Psoas muscle (tissue), 7 donors: ENCODE measurements at regions not wholly inside any gene's neighbourhood (a gene's known extent, or its start where the extent isn't known, plus 50 kb on each side); places are given as distances from the start of the nearest gene placed in this dataset.

Experiments used
- ATAC-seq, 4 donors: fragments of 200-7000 bp; cut with Tn5 transposase; one replicate each; pipeline ENCODE4 v1.9.1; 2020; ENCODE audit warnings: moderate library complexity in 3 of 4, mild to moderate bottlenecking in 2 of 4
- DNase-seq, 2 donors: peaks; one replicate each; pipeline ENCODE4 v3.0.0-alpha.2; 2020
- H3K27ac ChIP-seq: fragments of 200-600 bp; one replicate; pipeline ENCODE4 v1.8.0; 2022
- H3K27me3 ChIP-seq, 3 donors: fragments of 200-600 bp in 1 of 3; one replicate each; pipeline versions ENCODE4 v1.6.1 to v1.8.0; 2013 to 2022; ENCODE audit warnings: low read length in 2 of 3, mild to moderate bottlenecking in 2 of 3, moderate library complexity in 1 of 3; ENCODE audit not compliant: insufficient read depth in 3 of 3
- H3K36me3 ChIP-seq, 2 donors: fragments of 200-600 bp in 1 of 2; one replicate each; pipeline versions ENCODE4 v1.6.1 to v1.8.0; 2013 to 2022; ENCODE audit warnings: low read depth in 1 of 2, mild to moderate bottlenecking in 1 of 2, moderate library complexity in 1 of 2; ENCODE audit not compliant: insufficient read depth in 1 of 2
- H3K4me1 ChIP-seq: fragments of 200-600 bp; one replicate; pipeline ENCODE4 v1.8.0; 2022
- H3K4me3 ChIP-seq: fragments of 200-600 bp; one replicate; pipeline ENCODE4 v1.8.0; 2022; ENCODE audit warnings: mild to moderate bottlenecking
- H3K9me3 ChIP-seq: fragments of 200-600 bp; one replicate; pipeline ENCODE4 v1.8.0; 2022
- WGBS, 3 donors: extraction: QIAGEN DNeasy Blood & Tissue Kit; methylation state at CpG; one replicate each; pipeline versions ENCODE4 v1.1.6 to v1.1.7; 2013; 5-methylcytosine and 5-hydroxymethylcytosine counted together
- intact Hi-C, 2 donors: fragments of 100-400 bp; cut with DNase I; formaldehyde crosslinking; loops; one replicate each; pipeline versions ENCODE4 v1.11.0 to v1.14.2; 2022
- TF ChIP-seq, protein P1 (sequence below): fragments of 200-600 bp; IDR thresholded peaks from one replicate; pipeline ENCODE4 v1.8.0; 2022; ENCODE audit warnings: antibody characterized with exemption
- donor health status: healthy with polysubstance abuse.
- donor health status: DM: no; HTN: no; CAD: no; lungs with moderate emphysema.
- donor health status: Bipolar disorder and iron deficiency.
- donor health status: healthy.
- donor health status: DM: yes; HTN: yes; CAD: no.
- donor health status: DM: no; HTN: no; CAD: no.
- donor health status: DM: yes; HTN: yes; CAD: no.

DNA sequence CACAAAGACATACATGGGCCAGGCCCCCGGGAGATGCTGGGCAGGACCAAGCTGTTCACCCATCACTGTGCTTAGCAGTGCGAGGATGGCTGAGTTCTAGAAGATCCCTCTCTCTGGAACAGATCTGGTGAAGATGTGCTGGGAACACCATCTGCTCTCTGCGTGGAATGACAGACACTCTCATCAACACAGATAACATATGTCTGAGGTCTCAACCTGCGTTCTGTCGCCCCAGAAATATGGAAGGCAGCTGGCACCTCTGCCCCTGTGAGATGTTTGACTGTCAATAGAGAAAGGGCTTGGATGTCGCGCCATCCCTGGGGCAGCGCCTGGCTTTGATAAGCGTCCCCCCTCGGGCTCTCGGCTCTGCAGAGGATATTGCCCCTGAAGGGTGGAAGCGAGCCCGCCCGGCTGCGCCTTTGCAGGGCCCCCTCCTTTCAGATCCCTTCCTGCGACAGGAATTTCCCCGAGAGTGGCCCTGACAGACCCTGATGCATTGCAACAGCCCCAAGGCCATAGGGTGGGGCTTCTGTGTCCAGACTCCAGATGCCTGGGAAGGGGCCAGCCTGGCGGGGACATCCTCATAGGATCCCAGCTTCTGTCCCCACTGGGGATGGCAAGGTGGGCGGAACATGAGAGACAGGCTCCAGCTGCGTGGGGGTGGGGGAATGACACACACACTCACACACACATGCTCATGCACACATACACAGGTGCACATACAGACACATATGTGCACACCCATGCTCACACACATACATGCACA lies 86.9 kb upstream of the ZNF469 start:
- Histone ChIP-seq H3K36me3 (no peaks in the 10 kb centered on the region), H3K4me1 (no peaks in the 10 kb centered on the region), H3K9me3 (no peaks in the 10 kb centered on the region), H3K27me3 (peaks cover 0 to 26% (median 2%) of the 10 kb centered on the region in 3 donors), H3K4me3 (no peak overlapping the region), H3K27ac (no peak overlapping the region)
- WGBS, 3 donors: 59 to 72% (median 70%) methylated on average over 20 of the region's 20 CpGs
- intact Hi-C loops: no loop called here
- TF ChIP-seq, protein P1, sequence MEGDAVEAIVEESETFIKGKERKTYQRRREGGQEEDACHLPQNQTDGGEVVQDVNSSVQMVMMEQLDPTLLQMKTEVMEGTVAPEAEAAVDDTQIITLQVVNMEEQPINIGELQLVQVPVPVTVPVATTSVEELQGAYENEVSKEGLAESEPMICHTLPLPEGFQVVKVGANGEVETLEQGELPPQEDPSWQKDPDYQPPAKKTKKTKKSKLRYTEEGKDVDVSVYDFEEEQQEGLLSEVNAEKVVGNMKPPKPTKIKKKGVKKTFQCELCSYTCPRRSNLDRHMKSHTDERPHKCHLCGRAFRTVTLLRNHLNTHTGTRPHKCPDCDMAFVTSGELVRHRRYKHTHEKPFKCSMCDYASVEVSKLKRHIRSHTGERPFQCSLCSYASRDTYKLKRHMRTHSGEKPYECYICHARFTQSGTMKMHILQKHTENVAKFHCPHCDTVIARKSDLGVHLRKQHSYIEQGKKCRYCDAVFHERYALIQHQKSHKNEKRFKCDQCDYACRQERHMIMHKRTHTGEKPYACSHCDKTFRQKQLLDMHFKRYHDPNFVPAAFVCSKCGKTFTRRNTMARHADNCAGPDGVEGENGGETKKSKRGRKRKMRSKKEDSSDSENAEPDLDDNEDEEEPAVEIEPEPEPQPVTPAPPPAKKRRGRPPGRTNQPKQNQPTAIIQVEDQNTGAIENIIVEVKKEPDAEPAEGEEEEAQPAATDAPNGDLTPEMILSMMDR: no peak
- no peak for ATAC-seq
- DNase-seq: peak in 1 of 2 donors; percentile 38

- WGBS, 3 donors: 57 to 66% (median 60%) methylated on average over 19 of the region's 19 CpGs
Measured at GRCh38 chr16:88296437-88297177, 86.2 kb upstream of the ZNF469 start.

GRCh38 chr16:88297178-88297720 lies 85.5 kb upstream of the ZNF469 start:
- DNase-seq (peak in 1 of 2 donors; percentile 28), ATAC-seq (no peak)
- Histone ChIP-seq H3K36me3 (no peaks in the 10 kb centered on the region), H3K4me1 (no peaks in the 10 kb centered on the region), H3K9me3 (no peaks in the 10 kb centered on the region), H3K27me3 (peaks cover 0 to 22% (median 2%) of the 10 kb centered on the region in 3 donors), H3K27ac (no peak overlapping the region), H3K4me3 (no peak overlapping the region)
- 85 to 88% (median 87%) methylated on average over 22 of the region's 22 CpGs for WGBS, 3 donors
- TF ChIP-seq, protein P1: no peak
- intact Hi-C loops: no loop called here

More at GRCh38 chr16:88296437-88297177, 86.2 kb upstream of the ZNF469 start:
- TF ChIP-seq, protein P1: no peak
- Histone ChIP-seq H3K27ac (no peak overlapping the region), H3K4me3 (no peak overlapping the region), H3K27me3 (peaks cover 0 to 27% (median 2%) of the 10 kb centered on the region in 3 donors), H3K4me1 (no peaks in the 10 kb centered on the region), H3K36me3 (no peaks in the 10 kb centered on the region), H3K9me3 (no peaks in the 10 kb centered on the region)
- DNase-seq: peak in 1 of 2 donors; percentile 27
- peak in 1 of 4 donors; percentile 17 for ATAC-seq
- intact Hi-C loops: no loop called here

GRCh38 chr16:88298181-88298832 lies 84.5 kb upstream of the ZNF469 start:
- Histone ChIP-seq H3K9me3 (no peaks in the 10 kb centered on the region), H3K4me1 (no peaks in the 10 kb centered on the region), H3K4me3 (no peak overlapping the region), H3K36me3 (no peaks in the 10 kb centered on the region), H3K27me3 (peaks cover 0 to 22% (median 6%) of the 10 kb centered on the region in 3 donors), H3K27ac (no peak overlapping the region)
- intact Hi-C loops: no loop called here
- DNase-seq: peak; percentile 53
- no peak for ATAC-seq
- TF ChIP-seq, protein P1: no peak
- WGBS, 3 donors: 47 to 55% (median 47%) methylated on average over 16 of the region's 16 CpGs
